Astrocyte of the cerebellum (primary cell): ENCODE measurements at regions not wholly inside any gene's neighbourhood (a gene's known extent, or its start where the extent isn't known, plus 50 kb on each side); places are given as distances from the start of the nearest gene placed in this dataset.

Experiments
- DNase-seq: peaks from one replicate; pipeline ENCODE4 v3.0.0-alpha.2; 2011; ENCODE audit warnings: low read depth
- H3K4me3 ChIP-seq: 2 replicates; pipeline ENCODE4 v1.5.1; 2011; ENCODE audit warnings: mild to moderate bottlenecking, low read depth, low read length, moderate library complexity
- CTCF ChIP-seq: IDR thresholded peaks from 2 replicates; pipeline ENCODE4 v1.5.1; 2012; ENCODE audit warnings: low read length, low read depth, moderate library complexity, mild to moderate bottlenecking; ENCODE audit errors: missing control alignments
- in situ Hi-C: cut with HindIII; loops from 2 replicates; pipeline ENCODE4 v1.10.0; 2017; ENCODE audit warnings: low sequenced_read_pairs

- in situ Hi-C loops, result no loop called here
- no peak overlapping the region for H3K4me3 ChIP-seq
- no peak for TF ChIP-seq CTCF
- no peak for DNase-seq
Observed at GRCh38 chr15:69847625-69848024, 250.1 kb downstream of the TLE3 start.

GRCh38 chr15:69848096-69848495, 249.6 kb downstream of the TLE3 start:
- H3K4me3 ChIP-seq, result no peak overlapping the region
- TF ChIP-seq CTCF, result no peak
- DNase-seq, result no peak
- in situ Hi-C loops, result no loop called here

GRCh38 chr15:69848551-69849231, 249.0 kb downstream of the TLE3 start:
- H3K4me3 ChIP-seq, result no peak overlapping the region
- in situ Hi-C loops, result no loop called here
- DNase-seq, result no peak
- no peak for TF ChIP-seq CTCF

GRCh38 chr15:69849232-69849610, 248.5 kb downstream of the TLE3 start:
- H3K4me3 ChIP-seq, result no peak overlapping the region
- no peak for TF ChIP-seq CTCF
- DNase-seq, result no peak
- in situ Hi-C loops, result no loop called here

- no peak overlapping the region for H3K4me3 ChIP-seq
- TF ChIP-seq CTCF, result no peak
- peak; percentile 23 for DNase-seq
- in situ Hi-C loops, result no loop called here
Observed at GRCh38 chr15:69852482-69852881, 245.2 kb downstream of the TLE3 start.

GRCh38 chr15:69852916-69853315, 244.8 kb downstream of the TLE3 start:
- in situ Hi-C loops, result no loop called here
- DNase-seq, result no peak
- no peak overlapping the region for H3K4me3 ChIP-seq
- no peak for TF ChIP-seq CTCF

- TF ChIP-seq CTCF, result no peak
- peak; percentile 38 for DNase-seq
- no peak overlapping the region for H3K4me3 ChIP-seq
- in situ Hi-C loops, result no loop called here
Observed at GRCh38 chr15:69853544-69853951, 244.2 kb downstream of the TLE3 start.
